LHCN-M2 (cell line): ENCODE measurements at regions not wholly inside any gene's neighbourhood (a gene's known extent, or its start where the extent isn't known, plus 50 kb on each side); places are given as distances from the start of the nearest gene placed in this dataset.

Source experiments
- DNase-seq: peaks from one replicate; pipeline ENCODE4 v3.0.0-alpha.2; 2012; ENCODE audit warnings: low read depth

DNA sequence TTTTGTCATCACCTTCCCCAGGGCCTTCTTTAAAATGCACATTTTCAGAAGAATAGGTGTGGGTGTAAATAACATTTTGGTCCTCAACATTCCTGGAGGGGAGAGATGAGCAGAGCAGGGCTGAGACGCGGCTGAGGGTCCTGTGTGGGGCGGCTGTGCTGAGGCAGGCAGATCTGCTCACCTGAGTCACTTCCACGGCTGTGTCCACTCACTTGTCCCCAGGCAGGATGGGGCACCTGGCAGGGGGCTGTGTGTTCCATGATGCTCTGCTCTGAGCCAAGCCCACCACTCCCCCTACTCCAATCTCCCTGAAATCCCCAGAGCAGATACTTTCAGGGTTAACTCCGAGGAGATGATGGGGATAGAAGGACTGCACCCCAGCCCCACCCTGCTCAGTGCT, 93.8 kb downstream of the GLRX3 start:
- no peak for DNase-seq

DNA sequence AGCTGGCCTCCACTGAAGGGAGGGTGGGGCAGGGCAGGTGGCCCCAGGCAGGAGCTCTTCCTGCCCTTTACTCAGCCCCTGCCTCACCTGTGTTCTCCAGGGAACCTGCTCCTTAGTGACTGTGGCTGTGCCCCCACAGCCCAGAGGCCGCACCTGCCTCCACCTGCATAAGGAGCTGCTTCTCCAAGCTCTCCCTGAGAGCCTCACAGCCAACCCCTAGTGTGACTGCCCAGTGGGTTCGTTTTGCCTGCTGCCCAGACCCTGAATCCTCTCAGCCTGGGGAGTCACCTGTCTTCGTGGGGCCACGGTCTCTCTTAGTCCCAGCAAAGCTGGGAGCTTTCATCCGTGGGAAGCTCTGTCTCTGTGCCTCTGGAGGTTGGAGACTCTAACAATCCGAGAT, 94.4 kb downstream of the GLRX3 start:
- DNase-seq, result no peak

DNA sequence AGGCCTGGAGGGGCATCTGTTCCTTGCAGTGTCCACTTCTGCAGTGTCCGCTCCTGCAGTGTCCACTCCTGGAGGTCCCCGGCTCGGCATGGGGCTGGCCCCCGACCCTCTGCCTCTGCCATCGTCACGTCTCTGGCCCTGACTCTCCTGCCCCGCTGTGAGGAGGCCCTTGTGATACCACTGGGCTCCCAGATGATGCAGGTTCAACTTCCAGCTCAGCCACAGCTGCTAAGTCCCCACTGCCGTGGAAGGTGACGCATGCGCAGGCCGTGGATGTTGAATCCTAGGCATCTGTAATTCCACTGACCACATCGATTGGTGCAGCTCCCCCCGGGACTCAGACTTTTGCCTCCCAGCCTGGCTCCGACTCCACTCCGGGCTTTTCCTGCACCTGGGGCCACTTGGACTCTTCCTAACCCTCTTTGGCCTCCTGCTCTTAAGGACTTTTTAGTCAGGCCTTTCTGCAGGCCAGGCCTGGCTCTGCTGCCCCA, 95.1 kb downstream of the GLRX3 start:
- DNase-seq, result no peak

DNA sequence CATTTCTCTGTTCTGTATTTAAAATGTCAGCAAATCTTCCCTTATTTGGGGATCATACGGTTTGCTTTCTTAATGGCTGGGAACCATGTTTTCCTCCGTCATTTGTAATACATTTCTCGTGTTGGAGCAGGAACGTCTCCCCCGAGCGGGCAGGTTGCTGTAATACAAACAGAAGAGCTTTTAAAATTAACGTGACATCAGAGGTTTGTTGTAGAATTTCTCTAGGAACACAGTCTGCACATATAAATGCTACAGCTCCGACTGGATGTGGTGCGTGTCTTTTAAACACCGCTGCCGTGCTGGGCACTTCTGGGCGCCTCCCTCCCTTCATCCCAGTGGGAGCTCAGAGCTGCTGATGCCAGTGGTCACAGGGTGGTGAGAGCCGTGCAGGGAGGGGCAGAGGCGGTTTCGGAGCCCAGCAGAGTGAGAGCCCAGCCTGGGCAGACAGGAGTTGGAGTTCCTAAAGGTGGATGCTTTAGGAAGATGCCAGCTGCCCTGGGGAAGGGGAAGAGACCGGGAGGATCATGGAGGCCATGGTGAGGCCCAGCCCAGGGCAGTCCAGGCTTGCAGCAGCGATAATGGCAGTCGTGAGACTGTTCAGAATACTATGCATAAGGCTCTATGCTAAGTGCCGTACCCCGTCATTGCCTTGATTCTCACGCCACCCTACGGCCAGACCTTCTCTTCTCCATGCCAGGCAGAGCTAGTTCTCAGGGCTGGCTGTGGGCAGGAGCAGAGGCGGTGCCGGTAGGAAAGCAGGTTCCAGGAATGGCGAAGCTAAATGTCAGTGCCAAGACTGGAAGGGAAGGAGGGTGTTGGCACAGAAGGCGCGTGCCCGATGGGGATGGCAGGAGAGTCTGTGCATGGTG, 96.2 kb downstream of the GLRX3 start:
- DNase-seq, result no peak

DNA sequence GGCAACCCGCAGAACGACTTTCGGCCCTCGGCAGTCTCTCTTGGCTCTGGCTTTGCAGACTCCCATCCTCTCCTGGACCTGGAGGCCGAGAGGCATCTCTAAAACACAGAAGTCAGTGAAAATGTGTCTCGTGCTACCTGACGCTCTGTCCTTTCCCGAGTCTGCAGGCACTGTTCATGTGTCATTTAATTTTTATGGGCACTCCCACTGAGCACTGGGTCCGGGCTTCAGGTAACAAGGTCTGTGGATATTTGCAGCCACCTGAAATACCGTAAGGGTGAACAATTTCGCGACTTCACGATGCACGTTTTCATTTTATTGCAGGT, 96.8 kb downstream of the GLRX3 start:
- no peak for DNase-seq

DNA sequence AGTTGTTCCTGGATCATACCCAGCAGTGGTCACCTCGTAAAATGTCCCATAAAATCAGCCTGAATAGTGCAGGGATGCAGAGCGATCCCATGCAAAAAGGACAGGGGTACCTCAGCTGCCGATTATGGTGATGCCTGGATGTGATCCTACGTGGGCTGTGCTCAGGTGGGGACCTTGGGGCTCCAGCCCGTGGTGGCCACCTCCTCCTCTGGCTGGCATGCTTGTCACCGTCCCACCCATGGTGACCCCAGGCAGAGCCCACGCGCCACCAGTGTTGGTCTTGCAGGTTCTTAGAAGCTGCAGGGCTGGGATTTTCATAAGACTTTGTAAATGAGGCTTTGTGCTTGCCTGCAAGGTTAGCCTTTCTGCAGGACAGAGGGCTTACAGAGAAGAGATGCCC, 97.2 kb downstream of the GLRX3 start:
- DNase-seq, result no peak

DNA sequence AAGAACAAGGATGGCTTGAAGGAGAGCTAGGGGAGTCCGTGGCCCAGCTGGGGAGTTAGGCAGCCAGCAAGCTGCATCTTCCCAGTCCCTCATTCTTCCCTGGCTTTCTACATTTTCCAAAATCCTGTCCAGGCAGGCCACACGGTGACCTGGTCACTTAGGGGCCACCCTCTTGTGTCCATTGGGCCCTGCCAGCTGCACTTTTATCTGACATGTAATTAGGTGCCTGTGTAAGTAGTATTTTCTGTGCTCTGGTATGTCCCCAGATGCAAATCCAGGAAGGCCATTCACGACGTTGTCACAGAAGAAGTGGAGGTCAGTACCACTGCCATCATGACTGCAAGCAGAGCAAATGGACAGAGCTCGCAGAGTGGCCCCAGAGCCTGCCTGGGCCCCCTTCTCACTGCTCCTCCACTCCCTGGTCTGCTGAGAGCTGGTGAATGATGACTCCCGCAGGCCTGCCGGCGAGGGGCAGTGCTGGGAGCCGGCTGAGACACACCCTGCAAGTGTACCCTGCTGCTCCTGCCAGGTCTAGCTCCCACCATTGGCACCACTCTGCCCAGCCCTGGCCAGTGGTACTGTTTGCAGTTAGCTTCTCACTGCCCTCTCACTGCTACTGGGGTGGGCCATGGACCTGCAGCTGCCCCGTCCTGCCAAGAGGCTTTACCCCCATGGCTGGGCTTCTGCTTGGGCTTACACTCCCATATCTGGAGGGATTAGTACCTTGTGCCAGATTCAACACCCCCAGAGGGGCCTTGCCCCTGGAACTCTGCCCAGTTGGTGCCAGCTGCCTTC, 98.2 kb downstream of the GLRX3 start:
- no peak for DNase-seq

DNA sequence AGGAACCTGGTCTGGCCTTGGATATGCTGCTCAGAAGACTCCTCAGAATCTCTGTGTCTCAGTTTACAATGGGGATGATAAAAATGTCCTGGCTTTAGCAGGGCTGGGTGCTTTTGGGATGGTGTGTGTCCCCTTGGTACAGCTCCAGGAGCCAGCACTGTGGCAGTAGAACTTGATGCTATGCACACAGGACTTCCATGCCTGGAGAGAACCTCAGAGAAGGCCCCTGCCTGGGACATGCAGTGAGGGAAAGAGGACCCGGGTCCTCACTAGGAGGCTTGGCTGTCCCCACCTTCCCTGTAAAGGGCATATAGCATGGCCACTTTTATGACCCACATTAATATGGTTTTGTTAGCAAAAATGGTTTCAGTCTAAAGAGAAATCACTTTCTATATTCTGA, 100.5 kb downstream of the GLRX3 start:
- DNase-seq, result no peak

DNA sequence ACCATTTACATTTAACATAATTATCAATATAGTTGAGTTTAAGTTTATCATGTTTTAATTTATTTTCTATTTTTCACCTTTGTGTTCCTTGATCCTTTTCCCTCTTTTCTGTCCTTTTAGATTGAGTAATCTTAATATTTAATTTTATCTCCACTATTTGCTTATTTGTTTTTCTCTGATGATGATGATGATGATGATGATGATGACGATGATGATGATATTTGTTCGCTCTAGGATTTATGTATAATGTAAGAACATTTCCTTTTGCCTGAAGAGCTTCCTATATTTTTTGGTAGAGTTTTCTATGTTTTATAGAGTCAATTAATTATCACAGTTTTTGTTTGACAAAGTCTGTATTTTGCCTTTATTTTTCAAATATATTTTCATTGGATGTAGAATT, 104.2 kb downstream of the GLRX3 start:
- no peak for DNase-seq

DNA sequence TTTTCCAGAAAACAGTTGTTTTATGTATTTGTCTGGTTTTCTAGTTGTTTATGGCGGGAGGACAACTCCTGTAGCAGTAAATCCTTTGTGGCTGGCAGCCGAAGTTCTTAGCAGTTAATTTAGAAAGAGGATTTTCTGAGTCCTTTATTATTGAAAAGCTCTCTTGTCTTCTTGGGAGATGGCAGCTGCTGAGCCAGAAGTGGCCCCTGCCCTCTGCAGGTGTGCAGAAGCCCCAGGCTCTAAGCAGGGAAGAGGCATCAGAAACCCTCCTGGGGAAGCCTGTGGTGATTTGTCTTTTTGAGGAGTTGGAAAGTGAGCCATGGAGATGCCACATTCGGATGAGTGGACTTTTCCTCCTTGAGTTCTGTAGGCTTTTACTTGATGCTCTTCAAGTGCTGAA, 106.3 kb downstream of the GLRX3 start:
- no peak for DNase-seq

DNA sequence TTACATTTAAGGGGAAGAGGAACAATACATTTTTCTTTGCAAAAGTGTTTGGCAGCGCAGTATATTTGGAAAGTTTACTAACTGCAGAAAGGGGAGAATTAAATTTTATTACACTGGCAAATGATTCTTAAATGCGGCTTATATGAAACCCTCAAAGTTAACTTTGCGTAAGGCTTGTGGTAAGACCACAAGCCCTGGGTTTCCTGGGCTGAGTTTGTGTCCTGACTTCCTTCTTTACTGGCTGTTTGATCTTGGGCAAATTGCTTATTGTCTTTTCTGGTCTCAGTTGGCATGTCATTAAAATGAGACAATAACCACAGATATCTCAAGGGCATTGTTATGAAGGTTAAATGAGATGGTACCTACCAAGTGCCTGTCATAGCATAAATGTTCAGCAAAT, 106.8 kb downstream of the GLRX3 start:
- no peak for DNase-seq

DNA sequence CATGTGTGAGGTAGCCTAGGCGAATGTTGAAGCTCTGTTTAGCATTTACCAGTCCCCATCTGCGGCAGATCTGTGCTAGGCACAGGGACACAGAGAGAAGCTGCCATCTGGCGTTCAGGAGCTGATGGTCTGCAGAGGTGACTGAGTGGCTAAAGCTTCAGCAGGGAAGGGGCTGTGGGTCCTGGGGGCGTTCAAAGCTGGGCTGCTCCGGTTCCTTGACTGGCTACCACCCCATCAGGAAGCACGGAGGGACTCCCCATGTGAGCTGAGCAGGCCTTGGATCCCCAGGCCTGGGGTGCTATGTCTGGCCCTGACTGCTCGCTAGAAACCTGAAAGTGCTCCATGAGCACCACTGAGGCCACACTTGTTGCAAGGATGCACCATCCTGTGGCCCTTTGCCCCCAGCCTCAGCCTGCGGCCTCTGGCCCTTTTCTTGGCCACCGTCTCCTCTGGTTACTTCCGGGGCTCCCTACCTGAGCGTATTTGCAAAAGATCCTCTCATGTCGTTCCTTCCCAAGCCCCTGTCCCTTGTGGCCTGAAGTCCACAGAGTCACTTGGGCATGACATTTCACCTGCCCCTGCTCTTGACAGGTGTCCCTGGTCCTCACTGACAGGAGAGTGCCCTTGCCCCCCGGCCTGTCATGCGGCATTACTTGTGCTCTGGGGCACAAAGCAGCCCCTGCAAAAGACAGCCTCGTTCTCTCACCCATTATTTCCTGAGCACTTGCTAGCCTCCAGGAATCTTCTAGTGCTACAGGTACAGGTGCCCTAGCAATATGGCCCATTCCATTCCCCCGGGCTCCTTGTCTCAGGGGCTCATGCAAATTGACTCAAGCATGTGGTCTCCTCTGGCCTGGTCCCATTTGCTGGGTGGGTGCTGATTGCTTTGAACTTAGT, 108.1 kb downstream of the GLRX3 start:
- no peak for DNase-seq

DNA sequence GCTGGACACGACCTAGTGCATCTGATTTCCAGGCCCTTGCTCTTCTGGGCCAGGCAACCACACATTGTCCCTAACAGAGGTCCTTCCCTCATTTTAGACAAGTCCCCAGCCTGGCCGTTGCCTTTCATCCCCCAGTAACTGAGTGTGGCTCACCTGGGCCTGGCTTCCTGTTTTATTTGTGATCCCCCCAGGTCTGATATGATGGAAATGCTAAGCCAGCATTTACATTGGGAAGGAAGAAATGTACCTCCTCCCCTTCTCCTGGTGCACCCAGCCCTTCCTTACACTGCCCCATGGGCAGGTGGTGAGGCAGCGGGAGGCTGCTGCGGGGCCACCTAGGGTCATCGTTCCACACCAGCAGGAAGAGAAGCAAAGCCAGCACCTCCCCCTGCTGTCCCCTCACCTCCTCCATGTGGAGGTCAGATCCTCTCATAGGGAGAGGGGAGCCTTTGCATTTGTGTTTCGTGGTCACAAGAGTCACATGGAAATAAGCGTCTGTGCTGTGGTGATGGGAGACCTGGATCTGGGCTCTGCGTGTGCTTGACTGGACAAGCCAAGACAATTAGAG, 108.8 kb downstream of the GLRX3 start:
- DNase-seq, result no peak

DNA sequence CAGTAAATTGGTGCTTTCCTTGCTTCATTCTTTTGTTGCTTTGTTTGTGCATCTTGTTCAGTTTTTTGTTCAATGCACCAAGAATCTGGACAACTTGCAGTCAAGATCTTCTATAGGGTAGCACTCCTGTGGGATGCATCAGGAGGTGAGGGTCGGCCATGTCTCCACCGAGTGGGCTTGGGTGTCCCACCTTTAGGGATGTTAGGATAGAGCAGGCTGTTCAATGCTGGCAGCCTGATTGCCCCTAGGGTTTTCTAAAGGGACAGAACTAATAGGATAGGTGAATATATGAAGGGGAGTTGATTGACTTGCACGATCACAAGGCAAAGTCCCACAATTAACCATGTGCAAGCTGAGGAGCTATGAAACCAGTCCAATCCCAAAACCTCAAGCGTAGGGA, 109.9 kb downstream of the GLRX3 start:
- DNase-seq, result no peak

DNA sequence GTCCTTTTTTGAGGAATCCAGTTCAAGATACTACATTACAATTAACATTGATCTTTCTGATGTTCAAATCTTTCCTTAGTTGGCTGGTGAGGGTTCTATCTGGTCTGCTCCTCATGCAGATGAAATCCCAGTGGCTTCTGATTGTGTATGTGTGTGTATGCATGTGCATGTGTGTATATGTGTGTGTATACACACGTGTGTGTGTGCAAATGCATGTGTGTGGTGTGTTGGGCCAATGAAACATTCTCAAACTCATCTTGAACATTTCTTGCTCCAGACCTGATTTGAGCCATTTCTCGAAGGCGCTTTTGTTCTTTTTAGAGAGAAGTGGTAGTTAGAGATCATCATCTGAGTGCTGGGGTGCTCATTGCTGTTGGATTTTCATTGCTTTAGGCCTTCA, 113.9 kb downstream of the GLRX3 start:
- DNase-seq, result no peak

DNA sequence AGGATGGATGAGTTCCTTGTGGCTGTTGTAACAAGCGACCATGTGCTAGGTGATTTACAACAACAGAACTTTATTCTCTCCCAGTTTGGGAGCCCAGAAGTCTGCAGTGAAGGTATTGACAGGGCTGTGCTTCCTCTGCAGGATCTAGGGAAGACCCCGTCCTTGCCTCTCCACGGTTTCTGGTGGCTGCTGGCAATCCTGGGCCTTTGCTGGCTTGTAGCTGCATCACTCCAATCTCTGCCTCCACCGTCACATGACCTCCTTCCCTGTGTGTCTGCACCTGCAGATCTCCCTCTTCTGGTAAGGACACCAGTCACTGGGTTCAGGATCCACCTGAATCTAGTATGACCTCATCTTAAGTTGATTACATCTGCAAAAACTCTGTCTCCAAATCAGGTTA, 115.6 kb downstream of the GLRX3 start:
- no peak for DNase-seq

DNA sequence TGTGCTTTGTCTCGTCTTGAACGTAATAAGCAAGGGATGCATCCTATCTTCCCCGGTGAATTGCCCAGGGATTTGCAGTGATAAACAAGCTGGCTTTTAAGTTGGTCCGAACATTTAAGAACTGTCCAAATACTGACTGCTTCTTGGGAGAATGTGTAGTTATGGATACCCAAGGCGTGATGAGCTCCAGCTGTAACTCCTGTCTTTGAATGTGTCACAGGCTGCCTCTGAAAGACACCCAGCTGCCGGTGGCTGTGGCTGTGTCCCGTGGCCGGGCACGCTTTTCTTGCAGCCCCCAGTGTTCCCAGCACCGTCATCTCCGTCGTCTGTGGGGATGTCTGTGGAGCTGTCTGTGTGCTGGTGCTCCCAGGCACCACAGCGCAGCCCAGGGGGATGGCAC, 118.1 kb downstream of the GLRX3 start:
- no peak for DNase-seq

DNA sequence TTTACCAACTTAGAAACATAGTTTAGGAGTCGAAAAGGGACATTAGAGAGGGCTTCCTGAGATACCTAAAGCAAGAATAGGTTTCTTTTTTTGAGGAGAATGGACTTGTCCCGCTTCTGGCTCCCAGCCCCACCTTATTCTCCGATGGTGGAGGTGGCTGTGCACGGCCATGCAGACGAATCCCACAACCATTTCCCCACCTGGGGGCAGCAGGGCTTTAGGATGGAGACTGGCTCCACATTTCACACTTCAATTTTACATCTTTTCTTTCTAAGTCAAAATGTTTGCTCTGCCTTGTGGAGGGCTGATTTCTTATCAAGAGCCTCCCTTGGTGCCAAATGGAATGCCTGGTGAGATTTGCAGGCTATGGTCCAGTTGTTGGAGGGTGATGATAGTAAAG, 118.5 kb downstream of the GLRX3 start:
- DNase-seq, result no peak

DNA sequence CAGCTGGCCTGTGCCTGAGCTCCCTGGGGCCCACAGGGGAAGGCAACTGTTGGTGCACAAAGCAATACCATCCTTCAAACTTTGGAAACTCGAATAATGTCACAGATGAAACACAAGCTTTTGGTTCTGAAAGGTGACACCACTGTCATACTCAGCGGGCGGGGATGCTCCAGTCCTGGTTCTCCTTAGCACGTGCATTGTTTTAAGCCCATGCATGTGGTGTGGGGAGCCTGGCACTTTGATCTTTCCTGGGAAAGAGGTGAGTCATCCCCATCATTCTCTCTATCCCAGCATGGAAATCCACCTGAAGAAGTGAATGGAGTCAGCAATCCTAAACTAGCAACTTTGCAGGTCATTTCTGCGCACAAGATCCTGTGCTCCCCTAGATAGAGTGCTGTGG, 119.6 kb downstream of the GLRX3 start:
- no peak for DNase-seq

DNA sequence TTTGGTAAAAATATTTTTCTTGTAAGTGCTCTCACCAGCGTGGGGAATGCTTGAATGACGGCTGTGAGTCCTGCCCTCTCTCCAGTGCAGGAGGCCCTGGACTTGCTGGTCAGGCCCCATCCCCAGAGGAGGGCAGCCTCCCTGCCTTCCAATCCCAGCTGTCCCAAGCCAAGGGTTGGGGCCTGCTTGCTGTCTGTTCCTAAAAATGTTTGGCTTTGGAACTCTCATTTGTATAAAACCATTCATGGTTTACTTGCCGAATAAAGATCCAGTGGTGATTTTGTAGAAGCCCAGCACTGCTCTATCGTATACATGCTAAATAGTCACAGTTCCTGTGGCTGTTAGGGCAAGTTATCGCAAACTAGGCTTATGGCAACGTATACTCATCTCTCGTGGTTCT, 121.7 kb downstream of the GLRX3 start:
- no peak for DNase-seq

DNA sequence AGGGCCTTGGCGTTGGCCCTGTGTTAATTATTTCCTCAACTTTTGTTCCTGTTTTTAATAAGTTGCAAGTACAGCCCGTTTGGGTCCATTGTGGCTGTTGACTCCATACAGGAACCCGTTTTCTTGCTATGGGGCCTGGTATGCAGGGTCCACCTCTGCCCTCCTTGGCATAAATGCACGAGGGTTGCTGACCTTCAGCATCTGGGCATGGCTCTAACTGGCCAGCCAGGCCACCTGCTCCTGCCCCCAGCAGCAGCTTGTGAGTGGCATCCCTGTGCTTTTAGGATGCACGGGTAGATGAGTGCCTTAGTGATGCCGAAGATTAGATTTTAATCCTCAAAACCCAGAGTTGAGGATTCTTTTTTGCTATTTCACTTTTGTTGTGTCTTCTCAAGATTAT, 123.2 kb downstream of the GLRX3 start:
- DNase-seq, result no peak

DNA sequence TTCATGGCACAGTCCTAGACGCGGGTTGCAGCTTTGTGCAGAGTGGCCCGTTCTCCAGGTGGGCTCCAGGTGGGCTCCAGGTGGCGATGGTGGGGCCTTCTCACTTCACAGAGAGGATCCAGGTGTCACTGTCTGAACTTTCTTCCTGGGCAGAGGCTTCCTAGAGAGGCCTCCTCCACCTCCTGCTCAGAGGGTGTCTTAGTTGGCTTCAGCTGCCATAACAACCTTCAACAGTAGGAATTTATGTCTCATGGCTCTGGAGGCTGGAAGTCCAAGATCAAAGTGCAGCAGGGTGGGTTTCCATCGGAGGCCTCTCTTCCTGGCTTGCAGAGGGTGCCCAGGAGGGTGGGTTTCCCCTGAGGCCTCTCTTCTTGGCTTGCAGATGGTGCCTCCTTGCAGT, 125.1 kb downstream of the GLRX3 start:
- no peak for DNase-seq
